ENCODE measurements at regions not wholly inside any gene's neighbourhood (a gene's known extent, or its start where the extent isn't known, plus 50 kb on each side); places are given as distances from the start of the nearest gene placed in this dataset.

GRCh38 chr9:38131729-38132128, 62.7 kb upstream of the SHB start:
- Histone ChIP-seq H3K9me3 (ENCODE audit: insufficient read depth, low read length) (no peaks in the 10 kb centered on the region), H3K27me3 (ENCODE audit: low read length) (no peaks in the 10 kb centered on the region), H3K9ac (ENCODE audit: low read length) (no peak overlapping the region), H2AFZ (ENCODE audit: low read depth, low read length, severe bottlenecking) (no peak overlapping the region), H4K20me1 (ENCODE audit: low read depth, low read length) (no peaks in the 10 kb centered on the region), H3K27ac (ENCODE audit: low read depth, low read length) (no peak overlapping the region), H3F3A (ENCODE audit: insufficient read depth) (no peaks in the 10 kb centered on the region), H3K79me2 (ENCODE audit: insufficient read depth, low read length) (no peaks in the 10 kb centered on the region), H3K9me2 (replicated peaks; ENCODE audit: insufficient read depth, low read length) (no peaks in the 10 kb centered on the region), H3K4me3 (ENCODE audit: insufficient read depth, low read length, poor library complexity, severe bottlenecking) (no peak overlapping the region), H3K36me3 (ENCODE audit: low read length) (no peaks in the 10 kb centered on the region), H3K4me2 (ENCODE audit: low read depth, low read length, poor library complexity, severe bottlenecking) (no peak overlapping the region)
- TF ChIP-seq, protein P1, sequence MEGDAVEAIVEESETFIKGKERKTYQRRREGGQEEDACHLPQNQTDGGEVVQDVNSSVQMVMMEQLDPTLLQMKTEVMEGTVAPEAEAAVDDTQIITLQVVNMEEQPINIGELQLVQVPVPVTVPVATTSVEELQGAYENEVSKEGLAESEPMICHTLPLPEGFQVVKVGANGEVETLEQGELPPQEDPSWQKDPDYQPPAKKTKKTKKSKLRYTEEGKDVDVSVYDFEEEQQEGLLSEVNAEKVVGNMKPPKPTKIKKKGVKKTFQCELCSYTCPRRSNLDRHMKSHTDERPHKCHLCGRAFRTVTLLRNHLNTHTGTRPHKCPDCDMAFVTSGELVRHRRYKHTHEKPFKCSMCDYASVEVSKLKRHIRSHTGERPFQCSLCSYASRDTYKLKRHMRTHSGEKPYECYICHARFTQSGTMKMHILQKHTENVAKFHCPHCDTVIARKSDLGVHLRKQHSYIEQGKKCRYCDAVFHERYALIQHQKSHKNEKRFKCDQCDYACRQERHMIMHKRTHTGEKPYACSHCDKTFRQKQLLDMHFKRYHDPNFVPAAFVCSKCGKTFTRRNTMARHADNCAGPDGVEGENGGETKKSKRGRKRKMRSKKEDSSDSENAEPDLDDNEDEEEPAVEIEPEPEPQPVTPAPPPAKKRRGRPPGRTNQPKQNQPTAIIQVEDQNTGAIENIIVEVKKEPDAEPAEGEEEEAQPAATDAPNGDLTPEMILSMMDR (IDR thresholded peaks at IDR 0.05; ENCODE audit: insufficient read depth, low read length, poor library complexity, severe bottlenecking), result no peak
- TF ChIP-seq EZH2phosphoT487 (conservative IDR thresholded peaks at IDR 0.05; ENCODE audit: low read length), result no peak

- H4K20me1 ChIP-seq (ENCODE audit: low read depth, low read length), result no peaks in the 10 kb centered on the region
- TF ChIP-seq, protein P1 (IDR thresholded peaks at IDR 0.05; ENCODE audit: insufficient read depth, low read length, poor library complexity, severe bottlenecking), result no peak
- TF ChIP-seq EZH2phosphoT487 (conservative IDR thresholded peaks at IDR 0.05; ENCODE audit: low read length), result no peak
- no peak overlapping the region for H3K27ac ChIP-seq (ENCODE audit: low read depth, low read length)
- H3K27me3 ChIP-seq (ENCODE audit: low read length), result no peaks in the 10 kb centered on the region
- no peaks in the 10 kb centered on the region for H3K9me2 ChIP-seq (replicated peaks; ENCODE audit: insufficient read depth, low read length)
- no peaks in the 10 kb centered on the region for H3K9me3 ChIP-seq (ENCODE audit: insufficient read depth, low read length)
- H3K4me2 ChIP-seq (ENCODE audit: low read depth, low read length, poor library complexity, severe bottlenecking), result no peak overlapping the region
- H3K79me2 ChIP-seq (ENCODE audit: insufficient read depth, low read length), result no peaks in the 10 kb centered on the region
- no peaks in the 10 kb centered on the region for H3F3A ChIP-seq (ENCODE audit: insufficient read depth)
- H3K36me3 ChIP-seq (ENCODE audit: low read length), result no peaks in the 10 kb centered on the region
- no peak overlapping the region for H3K4me3 ChIP-seq (ENCODE audit: insufficient read depth, low read length, poor library complexity, severe bottlenecking)
- no peak overlapping the region for H3K9ac ChIP-seq (ENCODE audit: low read length)
- no peak overlapping the region for H2AFZ ChIP-seq (ENCODE audit: low read depth, low read length, severe bottlenecking)
Measured at GRCh38 chr9:38130724-38131123, 61.7 kb upstream of the SHB start.

- TF ChIP-seq, protein P1 (IDR thresholded peaks at IDR 0.05; ENCODE audit: insufficient read depth, low read length, poor library complexity, severe bottlenecking), result no peak
- TF ChIP-seq EZH2phosphoT487 (conservative IDR thresholded peaks at IDR 0.05; ENCODE audit: low read length), result no peak
- no peaks in the 10 kb centered on the region for H3K36me3 ChIP-seq (ENCODE audit: low read length)
Measured at GRCh38 chr9:38129366-38129765, 60.3 kb upstream of the SHB start.

More at GRCh38 chr9:38129366-38129765, 60.3 kb upstream of the SHB start:
- Histone ChIP-seq H3K27me3 (ENCODE audit: low read length) (no peaks in the 10 kb centered on the region), H3K4me3 (ENCODE audit: insufficient read depth, low read length, poor library complexity, severe bottlenecking) (no peak overlapping the region), H2AFZ (ENCODE audit: low read depth, low read length, severe bottlenecking) (no peak overlapping the region), H3K9ac (ENCODE audit: low read length) (no peak overlapping the region), H3K9me3 (ENCODE audit: insufficient read depth, low read length) (no peaks in the 10 kb centered on the region), H4K20me1 (ENCODE audit: low read depth, low read length) (no peaks in the 10 kb centered on the region), H3K27ac (ENCODE audit: low read depth, low read length) (no peak overlapping the region), H3K79me2 (ENCODE audit: insufficient read depth, low read length) (no peaks in the 10 kb centered on the region), H3K9me2 (replicated peaks; ENCODE audit: insufficient read depth, low read length) (no peaks in the 10 kb centered on the region), H3F3A (ENCODE audit: insufficient read depth) (no peaks in the 10 kb centered on the region), H3K4me2 (ENCODE audit: low read depth, low read length, poor library complexity, severe bottlenecking) (no peak overlapping the region)

All from SU-DHL-6 (cell line).